ENCODE measurements at regions not wholly inside any gene's neighbourhood (a gene's known extent, or its start where the extent isn't known, plus 50 kb on each side); places are given as distances from the start of the nearest gene placed in this dataset.
"Not testable (repeated sequence)": the region's sequence is repeated elsewhere in the genome, so short reads cannot be mapped to it uniquely, and the experiment has no call there.

DNA sequence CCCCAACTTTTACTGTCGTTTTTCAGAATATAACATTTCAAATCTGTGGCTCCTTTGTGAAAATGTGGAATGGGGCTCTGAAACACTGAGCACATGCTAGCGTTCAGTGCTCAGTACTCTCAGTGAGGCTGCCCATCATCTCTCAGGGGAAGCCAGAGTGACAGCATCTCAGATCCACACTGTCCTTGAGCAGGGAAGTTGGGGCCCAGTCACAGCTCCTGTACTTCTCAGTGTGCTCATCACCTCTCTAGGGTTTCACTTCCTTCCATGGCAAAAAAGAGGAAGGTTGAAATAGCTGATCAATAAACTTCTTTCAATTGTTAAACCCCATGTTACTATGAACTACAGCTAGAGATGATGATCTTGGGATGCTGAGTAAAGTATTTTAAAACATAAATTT lies 565.9 kb upstream of the SPRY2 start:
- DNase-seq, result no peak

DNA sequence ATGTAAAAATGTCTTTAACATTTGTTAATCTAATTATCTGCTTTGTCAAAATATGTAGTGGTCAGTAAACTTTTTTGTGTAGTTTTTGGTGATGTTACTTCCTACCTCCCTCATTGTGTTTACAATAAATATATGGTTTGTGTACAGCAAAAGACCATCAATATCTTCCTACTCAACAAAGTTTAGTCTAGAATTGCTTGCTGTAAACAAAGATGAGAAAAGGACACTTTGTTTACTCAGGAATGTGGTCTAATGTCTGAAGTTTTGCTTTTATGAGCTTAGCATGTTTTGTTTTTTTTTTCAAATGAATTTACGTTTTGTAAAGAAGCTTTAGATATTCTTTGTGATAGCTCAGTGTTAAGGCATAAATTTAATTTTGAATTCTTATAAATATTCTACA lies 563.5 kb upstream of the SPRY2 start:
- DNase-seq, result no peak

DNA sequence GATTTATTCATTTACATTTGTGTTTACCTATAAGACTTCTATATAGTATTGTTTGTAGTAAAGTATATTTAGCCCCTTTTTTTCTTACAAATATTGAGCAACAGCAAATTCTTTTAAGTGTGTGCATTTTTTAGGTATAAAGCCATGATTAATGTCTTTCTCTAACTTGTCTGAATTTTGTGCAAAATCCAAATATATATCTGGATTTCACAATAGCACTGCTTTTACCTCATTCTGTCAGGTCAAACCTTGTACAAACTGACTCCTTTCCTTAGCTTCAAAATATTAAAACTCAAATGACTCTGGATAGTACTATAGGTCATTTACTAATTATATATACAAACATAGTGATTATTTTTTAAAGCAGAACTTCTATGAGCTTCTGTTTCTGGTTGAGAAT lies 563.0 kb upstream of the SPRY2 start:
- no peak for DNase-seq

DNA sequence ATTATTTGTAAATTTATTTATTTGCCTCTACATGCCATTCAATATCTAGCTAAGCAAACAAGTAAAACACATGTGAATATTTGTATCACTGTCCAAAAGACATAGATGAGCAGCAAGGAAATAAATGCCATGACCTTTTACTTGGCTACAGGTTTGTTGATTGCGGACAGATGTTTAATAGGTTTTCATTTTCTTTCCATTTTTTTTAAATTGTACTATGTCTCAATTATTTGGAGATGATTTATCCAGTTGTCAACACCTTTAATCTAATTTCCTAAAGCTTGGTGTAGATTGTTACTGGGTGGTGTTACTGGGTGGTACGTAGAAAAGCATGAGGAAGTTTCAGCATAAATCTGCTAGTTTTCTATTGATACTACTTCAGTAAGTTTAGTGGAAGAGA lies 560.6 kb upstream of the SPRY2 start:
- DNase-seq, result no peak

DNA sequence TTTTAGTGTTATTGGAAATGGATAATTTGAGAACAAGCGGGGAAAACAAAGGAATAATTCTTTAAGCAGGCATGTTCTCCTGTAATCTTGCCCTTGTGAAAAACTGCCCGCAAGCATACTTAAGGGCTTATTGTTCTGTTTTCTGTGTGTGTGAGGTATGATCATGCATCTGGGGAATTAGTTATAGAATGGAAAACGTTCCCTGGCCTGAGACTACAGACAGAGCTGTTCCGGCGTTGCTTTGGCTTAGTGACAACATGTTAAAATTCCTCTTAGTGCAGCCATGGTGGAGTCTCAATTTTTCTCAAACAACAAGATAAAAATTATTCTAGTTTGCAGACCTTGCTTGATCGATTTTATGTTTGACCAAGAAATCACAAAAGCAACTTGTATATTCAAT lies 560.2 kb upstream of the SPRY2 start:
- DNase-seq, result no peak

DNA sequence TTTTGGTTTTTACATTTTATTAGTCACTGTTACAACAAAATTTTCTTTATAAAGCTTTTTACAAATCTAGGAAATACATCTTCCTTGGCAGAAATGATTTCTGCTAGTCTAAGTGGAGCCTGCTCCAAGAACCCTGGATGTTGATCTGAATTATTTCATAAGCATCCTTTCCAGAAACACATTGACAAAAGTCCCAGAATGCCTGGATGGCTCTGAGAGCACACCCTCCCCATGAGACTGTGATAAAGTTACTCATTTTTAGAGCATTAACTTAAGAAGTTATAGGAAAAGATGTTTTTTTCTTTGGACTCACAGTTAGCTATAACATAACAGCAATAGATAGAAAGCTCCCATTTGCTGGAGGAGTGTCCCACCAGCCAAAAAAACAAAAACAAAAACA lies 559.6 kb upstream of the SPRY2 start:
- no peak for DNase-seq

DNA sequence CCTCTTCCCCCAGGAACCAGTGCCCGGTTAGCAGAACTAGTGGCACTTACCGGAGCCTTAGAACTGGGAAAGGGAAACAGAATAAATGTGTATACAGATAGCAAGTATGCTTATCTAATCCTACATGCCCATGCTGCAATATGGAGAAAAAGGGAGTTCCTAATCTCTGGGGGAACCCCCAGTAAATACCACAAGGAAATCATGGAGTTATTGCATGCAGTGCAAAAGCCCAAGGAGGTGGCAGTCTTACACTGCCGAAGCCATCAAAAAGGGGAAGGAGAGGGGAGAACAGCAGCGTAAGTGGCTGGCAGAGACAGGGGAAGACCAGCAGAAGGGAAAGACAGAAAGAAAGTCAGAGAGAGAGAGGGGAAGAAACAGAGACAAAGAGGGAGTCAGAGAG lies 556.7 kb upstream of the SPRY2 start:
- DNase-seq, result peak; percentile 79

DNA sequence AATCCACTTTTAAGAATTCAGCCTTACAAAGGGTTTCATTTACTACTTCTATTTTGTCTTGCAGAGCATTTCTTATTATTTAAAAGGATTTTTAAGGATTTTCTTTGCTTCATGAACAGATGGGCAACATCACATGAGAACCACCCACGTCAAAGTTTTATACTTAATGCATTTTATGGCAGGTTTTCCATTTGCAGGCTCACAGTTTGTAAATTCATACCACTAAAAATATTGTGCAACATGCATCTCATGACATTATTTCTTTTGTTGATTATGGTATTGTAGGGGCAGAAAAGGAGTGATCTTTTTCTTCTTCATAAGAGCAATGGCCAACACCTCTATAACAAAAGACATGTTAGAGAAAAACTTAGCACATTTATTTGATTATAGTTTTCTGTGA lies 554.0 kb upstream of the SPRY2 start:
- no peak for DNase-seq

DNA sequence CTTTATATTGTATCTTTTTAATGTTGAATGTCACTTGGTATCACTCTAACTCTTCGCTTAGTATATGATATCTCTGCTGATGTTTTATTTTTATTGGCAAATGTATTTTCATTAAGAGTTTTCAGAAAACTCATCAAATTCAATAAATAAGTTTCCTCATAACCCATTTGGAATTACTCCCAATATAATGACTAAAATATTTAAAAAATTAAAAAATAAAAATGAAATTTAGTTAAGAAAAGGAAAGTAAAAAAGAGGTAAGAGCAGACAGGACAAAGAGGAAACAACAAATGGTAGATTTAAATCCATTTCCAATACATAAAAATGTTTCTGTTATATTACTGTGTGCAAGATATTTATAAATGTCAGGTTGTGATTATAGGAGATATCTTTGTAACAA lies 548.9 kb upstream of the SPRY2 start:
- DNase-seq, result no peak

DNA sequence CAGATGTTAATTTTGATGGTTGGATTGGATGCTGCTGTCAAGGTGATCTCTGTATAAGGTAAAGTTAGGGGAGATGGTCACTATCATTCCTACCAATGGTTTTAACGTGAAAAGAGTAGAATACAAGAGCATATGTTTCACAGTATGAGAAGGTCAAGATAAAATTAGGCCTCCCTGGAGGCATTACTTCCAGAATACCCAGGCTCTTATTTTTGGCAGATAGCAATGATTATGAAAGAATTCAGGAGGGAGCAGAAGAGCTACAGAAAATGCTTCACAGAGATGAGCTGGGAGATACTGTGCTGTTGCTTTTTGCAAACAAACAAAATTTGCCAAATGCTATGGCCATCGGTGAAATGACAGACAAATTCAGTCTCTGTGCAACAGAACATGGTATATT lies 547.5 kb upstream of the SPRY2 start:
- no peak for DNase-seq

DNA sequence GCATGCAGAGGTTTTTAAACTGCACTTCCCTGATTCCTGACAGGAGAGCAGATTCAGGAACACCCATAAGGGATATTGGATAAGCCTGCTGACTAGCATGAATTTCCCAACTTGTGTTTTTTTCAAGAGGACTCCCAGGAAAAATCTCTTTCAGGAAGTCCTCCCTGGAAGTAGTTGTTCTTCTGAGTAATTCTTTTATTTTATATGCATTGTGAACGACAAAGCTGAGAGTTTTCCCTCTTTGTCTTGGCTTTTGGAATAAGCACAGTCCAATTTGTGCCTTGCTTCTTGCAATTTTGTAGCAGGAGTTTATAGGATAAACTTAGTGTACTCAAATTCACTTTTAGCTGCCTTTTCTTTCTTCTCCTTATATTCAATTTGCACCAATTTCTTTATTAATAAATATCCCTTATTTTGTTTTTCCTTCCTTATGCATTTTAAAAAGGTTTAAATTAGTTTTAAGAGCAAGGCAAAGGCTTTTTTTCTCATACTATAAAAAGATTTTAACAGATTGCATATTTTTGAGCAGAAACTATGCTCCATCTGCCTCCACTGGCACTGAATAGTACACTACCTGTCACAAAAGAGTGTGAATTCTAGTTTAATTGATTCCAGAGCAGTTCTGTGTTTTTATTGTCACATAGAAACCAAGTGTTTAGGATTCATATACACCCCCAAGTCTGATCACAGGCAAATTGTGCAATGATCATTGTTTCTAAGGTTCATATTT lies 543.3 kb upstream of the SPRY2 start:
- DNase-seq, result no peak

DNA sequence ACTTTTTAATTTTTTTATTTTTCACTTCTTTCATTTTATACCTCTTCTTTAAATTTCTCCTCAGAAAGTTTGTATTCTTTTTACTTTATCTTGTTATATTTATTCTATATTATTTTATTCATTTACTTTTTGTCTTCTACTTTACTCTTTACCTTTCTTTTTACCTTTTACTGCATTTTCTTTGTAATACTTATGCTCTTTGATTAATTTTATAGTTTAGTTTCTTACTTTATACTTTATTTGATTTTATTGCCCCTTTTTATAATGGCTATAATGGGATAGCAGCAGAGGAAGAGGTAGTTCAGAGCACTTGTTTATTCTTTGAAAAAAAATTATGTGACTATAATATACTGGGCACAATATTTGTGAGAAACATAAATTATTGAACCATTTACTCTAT lies 542.6 kb upstream of the SPRY2 start:
- no peak for DNase-seq

DNA sequence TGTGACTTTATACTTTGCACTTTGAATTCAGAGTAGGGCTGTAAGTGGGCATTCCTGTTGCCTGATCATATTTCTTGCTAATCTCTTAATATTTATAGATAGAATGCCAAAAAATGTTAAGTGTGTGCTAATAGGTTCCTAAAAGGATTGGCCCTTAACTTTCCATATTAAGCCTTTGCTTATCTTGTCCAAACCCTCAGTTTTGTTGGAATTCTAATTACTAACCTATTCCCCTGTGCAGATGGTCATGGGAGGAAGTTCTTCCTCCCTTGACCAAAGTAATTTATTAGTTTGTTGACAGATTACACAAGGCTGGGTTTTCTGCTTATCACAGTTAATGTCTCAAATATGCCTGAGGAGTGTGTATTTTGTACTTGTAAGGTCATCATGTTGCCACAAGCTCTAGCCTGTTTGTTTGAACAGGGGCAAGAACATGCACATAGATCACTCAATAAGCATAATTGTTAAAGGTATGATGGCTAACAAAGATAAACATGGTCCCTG lies 541.1 kb upstream of the SPRY2 start:
- no peak for DNase-seq

DNA sequence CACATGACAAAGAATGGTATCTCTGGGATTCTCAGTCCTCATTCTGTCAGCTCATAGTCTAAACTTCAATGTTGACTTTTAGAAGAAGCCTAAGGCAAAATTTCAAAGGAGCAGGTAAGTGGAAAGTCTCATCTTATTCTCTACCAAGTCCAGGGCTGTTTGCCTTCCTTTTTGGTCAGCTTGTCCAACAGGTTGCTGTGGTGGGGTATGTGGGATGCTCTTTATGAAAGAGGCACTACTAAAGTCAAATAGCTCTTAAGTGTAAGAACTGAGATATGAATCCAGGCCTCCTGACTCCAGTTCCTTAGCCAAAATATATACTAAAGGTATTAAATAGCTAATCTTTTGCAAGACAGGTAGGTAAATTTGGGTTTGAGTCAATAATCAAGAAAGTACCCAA lies 540.6 kb upstream of the SPRY2 start:
- no peak for DNase-seq

DNA sequence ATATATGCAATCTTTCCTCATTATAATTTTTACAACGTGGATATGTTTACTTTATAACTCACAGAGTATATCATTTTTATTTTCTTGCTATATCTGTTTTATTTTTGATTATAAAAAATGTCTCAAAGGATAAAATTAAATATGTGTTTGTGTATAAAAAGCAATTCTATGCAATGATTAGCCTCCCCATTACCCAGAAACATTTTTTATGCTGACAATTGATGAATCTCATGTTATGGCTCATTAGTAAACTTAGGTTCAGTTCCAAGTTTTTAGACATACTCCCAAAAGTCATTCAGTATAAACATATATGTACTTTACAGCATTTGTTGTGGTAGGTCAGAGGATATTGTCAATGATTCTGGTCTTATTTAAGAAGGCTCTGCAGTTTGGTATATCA lies 540.1 kb upstream of the SPRY2 start:
- DNase-seq, result no peak

DNA sequence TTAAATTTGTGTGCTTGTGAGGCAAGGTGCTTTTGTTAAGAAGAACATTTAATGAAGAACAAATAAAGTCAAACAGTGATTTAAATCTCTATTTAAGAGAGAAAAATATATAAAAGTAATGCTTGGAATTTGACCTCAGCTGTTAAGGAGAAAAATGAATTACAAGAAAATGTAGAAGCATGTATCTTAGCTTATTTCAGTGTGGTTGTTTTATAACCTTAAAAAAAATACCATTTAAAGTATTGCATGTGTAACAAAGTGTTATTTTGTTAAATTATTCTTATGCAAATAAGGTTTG lies 537.0 kb upstream of the SPRY2 start:
- DNase-seq, result no peak

DNA sequence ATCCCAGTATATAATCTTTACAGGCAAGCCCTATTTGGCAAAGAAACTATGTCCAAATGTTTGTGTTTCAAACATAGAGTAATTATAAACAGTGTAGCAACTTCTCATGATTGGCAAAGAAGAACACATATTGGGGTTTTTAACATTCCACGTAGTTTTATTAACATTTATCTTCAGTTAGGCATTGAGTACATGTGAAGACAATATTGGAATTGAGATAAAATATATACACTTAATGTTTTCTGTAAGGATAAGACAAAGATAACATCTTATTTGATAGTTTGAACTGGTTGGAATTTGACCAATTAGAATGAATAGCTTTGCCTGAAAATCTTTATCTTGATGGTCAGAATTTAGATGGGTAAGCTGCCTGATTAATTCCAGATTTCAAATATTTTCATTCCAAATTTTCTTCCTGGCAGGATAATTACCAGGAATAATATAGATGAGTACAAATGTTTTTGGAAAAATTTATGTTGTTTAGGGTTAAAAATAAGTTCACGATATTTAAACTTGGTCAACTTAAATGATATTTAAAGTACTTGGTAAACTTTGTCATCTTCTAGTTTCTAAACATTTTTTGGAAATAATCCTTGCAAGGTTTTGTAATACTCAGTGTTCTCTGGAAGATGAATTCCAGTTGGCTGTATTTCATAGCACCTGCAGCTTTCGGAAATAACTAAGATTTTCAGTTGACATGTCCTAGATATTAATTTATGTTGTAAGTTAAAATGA lies 536.5 kb upstream of the SPRY2 start:
- no peak for DNase-seq

DNA sequence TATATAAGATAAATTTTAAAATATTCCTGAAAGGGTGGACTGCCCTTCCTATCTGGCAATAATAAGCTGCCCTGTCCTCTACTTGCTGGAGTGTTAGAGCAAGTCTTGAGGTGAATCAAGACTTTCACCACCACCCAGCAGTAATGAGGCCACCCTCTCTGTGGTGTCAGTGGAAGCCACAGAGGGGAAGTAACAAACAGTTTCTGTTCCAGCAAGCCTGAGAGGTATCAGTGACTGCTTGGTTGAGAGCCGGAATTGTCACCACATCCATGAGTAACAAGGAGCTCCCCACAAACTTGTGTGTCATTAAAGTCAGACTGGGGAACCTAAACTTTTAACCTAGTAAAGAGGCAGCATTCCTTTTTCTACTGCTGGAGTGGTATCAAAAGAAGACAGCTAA lies 532.7 kb upstream of the SPRY2 start:
- peak; percentile 78 for DNase-seq

DNA sequence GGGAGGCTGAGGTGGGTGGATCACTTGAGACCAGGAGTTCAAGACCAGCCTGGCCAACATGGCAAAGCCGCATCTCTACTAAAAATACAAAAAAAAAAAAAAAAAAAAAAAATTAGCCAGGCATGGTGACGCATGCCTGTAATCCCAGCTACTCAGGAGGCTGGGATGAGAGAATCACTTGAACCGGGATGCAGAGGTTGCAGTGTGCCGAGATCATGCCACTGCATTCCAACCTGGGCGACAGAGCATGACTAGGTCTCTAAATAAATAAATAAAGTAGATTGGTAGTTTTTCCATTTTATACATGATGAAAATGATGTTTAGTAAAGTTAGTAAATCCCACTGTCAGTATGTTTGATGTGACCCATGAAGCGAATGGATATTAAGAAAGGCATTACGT lies 531.0 kb upstream of the SPRY2 start:
- not testable (repeated sequence) for DNase-seq

DNA sequence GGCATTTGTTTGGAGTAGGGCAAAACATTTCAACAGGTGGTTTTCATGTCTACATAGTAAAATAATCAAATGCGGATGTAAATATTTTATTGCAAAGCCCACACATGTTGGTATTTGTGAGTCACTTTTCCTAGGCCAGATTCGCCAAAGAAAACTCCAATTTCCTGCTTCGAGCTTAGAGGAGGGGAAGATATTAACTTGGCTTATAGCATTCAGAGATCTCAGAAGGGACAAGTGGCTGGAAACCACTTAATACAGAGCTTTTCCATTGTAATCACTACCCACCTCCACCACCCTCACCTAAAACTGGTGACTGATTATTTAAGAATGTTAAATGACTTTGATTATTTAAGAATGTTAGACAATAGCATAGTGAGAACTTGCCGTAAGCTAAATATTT lies 530.6 kb upstream of the SPRY2 start:
- no peak for DNase-seq

DNA sequence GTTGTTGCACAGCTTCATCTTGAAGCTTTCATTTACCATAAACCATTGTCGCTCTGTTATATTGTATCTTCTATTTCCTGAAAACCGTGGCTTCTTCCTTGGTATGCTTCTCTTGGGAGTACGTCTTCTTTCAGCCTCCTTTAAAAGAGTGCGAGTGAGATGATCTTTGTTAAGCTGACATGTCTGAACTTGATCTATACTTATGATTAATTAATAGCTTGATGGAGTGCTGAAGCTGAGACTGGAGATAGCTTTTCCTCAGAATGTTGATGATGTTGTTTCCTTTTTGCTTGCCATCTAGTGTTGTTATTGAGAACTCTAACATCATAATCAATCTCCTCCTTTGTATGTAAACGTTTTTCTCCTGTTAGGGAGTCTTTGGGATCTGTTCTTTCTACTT lies 529.3 kb upstream of the SPRY2 start:
- no peak for DNase-seq

DNA sequence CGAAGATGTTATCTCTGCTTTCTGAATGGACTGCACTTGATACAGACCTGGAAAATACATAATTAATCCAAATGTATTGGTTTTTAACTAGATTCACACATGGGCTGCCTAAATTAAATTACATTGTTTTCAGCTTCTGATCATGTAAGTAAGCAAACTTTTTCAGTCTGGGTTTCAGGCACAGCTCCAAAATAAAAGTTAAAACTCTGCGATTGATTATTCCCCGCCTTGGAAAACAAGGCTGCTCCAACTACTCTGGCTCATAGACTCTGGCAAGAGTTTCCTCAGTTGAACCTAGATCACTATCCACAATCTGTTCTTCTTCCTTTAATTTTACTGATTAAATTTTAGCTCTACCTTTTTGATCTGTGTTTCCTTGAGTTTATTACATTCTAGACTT lies 526.0 kb upstream of the SPRY2 start:
- no peak for DNase-seq

DNA sequence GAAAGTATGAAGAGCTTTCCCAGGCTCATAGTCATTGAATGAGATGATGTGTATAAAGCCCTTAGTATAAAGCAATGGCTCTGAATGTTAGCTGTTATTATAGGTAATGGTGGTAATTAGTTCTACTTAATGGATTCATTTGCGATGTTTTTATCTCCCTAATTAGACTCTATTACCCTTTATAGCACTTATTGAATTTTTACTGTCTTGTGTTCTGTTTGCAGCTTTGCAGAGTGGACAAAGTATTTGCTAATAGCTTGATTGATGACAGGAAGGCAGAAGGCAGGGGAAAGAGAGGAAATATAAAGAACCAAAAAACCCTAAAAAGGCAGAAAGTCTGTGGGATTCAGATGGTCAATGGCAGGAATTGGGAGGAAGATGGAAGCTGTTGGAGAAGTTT lies 524.4 kb upstream of the SPRY2 start:
- DNase-seq, result no peak

DNA sequence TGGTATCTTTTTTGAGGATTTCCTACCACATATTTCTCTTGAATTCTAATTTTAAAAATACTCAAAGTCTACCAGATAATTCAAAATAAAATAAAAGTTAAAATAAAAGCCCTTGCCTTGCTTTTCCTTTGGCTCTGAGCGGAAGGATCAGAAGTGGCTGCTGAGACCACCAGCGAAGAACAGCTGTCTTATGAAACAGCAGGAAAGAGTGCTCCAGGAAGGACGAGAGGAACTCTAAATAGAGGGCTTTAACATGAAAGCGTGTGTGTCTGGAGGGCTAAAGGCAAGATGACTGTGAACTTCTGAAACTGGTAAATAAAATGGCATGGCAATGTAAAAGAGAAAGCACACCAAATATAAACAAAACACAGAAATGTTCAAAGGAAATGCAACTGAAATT lies 521.5 kb upstream of the SPRY2 start:
- DNase-seq, result no peak

DNA sequence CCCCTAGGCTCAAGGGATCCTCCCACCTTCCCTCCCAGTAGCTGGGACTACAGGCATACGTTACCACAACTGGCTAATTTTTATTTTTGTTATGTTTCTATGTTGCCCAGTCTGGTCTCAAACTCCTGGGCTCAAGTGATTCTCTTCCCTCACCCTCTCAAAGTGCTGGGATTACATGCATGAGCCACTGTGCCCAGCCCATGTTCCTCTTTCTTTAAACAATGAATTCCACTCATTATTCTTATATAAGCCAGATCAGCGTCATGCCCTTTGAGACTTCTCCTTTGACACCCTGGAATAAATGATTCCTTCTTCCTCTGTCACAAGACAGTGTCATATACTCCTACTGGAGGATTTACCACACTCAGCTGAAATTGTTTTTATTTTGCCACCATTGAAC lies 519.9 kb upstream of the SPRY2 start:
- no peak for DNase-seq

Data from OCI-M1 (cell line).